Activated naive CD8-positive, alpha-beta T cell (primary cell): ENCODE measurements at regions not wholly inside any gene's neighbourhood (a gene's known extent, or its start where the extent isn't known, plus 50 kb on each side); places are given as distances from the start of the nearest gene placed in this dataset.

Experiments used
- H3K27ac Mint-ChIP-seq: one replicate; pipeline ENCODE4 v1.8.0; 2021; ENCODE audit warnings: mixed read lengths
- H3K27me3 Mint-ChIP-seq: one replicate; pipeline ENCODE4 v1.8.0; 2021; ENCODE audit warnings: mixed read lengths
- H3K36me3 Mint-ChIP-seq: one replicate; pipeline ENCODE4 v1.8.0; 2021; ENCODE audit warnings: mixed read lengths
- H3K4me1 Mint-ChIP-seq: one replicate; pipeline ENCODE4 v1.8.0; 2021; ENCODE audit warnings: low read depth, mixed read lengths
- H3K4me3 Mint-ChIP-seq: one replicate; pipeline ENCODE4 v1.8.0; 2021; ENCODE audit warnings: mild to moderate bottlenecking, mixed read lengths
- H3K9me3 Mint-ChIP-seq: one replicate; pipeline ENCODE4 v1.8.0; 2021; ENCODE audit warnings: low read depth, mixed read lengths

DNA sequence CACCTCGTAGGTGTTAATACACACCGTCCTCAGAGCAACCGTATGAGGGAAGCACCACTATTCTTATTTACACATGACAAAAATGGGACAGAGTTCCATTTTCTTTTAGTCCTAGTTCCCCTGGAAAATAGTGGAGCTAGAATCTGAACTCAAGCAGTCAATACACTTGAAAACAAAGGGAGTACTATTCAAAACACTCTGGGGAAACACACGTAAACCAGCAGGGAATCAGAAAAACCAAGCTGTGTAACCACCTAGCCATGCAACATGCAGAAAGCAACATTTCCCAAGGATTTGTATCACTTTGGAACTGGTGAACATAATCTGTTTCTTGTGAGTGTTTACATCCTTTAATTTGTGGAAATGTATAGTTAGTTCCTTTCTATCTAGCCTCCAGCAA, 208.2 kb downstream of the UBE2E3 start:
- H3K27me3 Mint-ChIP-seq, result no peaks in the 10 kb centered on the region

DNA sequence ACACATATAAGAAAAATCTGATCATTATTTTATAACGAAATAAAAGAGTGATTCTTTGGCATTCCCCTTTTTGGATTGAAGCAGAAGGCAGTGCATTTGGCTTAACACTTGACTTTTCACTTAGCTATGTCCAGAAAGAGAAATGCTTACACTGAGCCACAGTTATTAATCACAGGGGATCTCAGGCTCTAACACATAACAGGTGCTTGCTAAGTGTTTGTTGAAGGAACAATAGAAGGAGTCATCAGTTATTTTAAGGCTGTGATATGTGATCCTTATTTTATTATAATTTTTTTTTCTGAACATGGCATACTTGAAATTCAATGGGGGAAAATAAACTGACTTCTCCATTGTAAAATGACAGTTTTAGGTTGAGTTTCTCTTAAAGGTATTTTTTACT, 209.5 kb downstream of the UBE2E3 start:
- Mint-ChIP-seq H3K27me3 (no peaks in the 10 kb centered on the region), H3K27ac (no peak overlapping the region), H3K9me3 (peaks cover 5% of the 10 kb centered on the region), H3K4me1 (peaks cover 32% of the 10 kb centered on the region), H3K36me3 (peaks cover 9% of the 10 kb centered on the region), H3K4me3 (no peak overlapping the region)

More for the DNA sequence above, 208.2 kb downstream of the UBE2E3 start:
- Mint-ChIP-seq H3K9me3 (peaks cover 5% of the 10 kb centered on the region), H3K27ac (no peak overlapping the region), H3K4me3 (no peak overlapping the region), H3K36me3 (peaks cover 5% of the 10 kb centered on the region), H3K4me1 (peaks cover 43% of the 10 kb centered on the region)

DNA sequence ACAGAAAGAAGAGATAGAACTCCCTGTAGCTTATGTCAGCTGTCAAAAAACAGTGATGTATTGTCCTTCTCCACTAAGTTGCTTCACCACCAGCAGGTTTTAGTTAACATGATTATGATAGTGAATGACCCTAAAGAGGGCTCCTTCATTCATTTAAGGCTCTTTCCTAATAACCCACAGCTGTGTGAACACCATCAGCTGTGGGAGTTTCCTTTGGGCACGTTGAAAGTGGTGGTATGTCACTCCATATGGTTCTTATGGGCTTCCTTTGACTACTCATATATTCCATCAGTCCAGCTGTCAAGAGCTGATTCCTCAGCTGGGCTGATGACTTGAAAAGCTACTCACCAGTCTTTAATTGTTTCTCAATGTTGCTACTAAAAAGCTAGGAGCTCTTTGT, 210.3 kb downstream of the UBE2E3 start:
- H3K9me3 Mint-ChIP-seq, result peaks cover 5% of the 10 kb centered on the region
- H3K36me3 Mint-ChIP-seq, result peaks cover 9% of the 10 kb centered on the region
- peak overlapping the region; percentile 17 for H3K4me3 Mint-ChIP-seq
- H3K27ac Mint-ChIP-seq, result peak overlapping the region; percentile 22
- H3K27me3 Mint-ChIP-seq, result no peaks in the 10 kb centered on the region
- H3K4me1 Mint-ChIP-seq, result peaks cover 37% of the 10 kb centered on the region

DNA sequence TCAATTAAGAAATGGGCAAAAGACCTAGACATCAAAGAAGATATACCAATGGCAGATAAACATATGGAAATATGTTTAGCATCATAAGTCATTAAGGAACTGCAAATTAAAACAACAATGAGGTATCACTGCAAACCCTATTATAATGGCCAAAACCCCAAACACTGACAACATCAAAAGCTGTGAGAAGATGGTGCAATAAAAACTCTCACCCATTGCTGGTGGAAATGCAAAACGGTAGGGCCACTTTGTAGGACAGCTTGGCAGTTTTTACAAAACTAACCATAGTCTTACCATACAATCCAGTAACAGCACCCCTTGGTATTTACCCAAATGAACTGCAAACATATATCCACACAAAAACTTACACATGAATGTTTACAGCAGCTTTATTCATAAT, 213.1 kb downstream of the UBE2E3 start:
- no peak overlapping the region for H3K27ac Mint-ChIP-seq
- H3K36me3 Mint-ChIP-seq, result peaks cover 12% of the 10 kb centered on the region
- peaks cover 57% of the 10 kb centered on the region for H3K4me1 Mint-ChIP-seq
- peaks cover 9% of the 10 kb centered on the region for H3K9me3 Mint-ChIP-seq
- no peak overlapping the region for H3K4me3 Mint-ChIP-seq
- H3K27me3 Mint-ChIP-seq, result no peaks in the 10 kb centered on the region

DNA sequence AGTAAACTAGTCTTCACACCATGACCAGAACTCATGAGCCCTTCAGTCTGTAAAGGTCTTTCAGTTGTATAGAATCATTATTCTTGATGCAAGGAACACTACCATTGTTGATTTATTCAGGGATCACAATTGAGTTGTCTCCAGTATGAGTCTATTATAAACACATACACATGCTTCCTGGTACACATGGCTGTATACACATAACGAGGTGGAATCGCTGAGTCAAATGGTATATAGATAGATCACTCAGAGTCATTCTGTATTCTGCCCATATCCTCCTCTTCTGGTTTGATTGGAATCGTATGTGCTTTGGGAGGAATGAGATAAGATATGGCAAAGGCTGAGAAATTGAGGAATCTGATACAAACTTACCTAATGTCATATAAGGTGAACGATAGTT, 216.0 kb downstream of the UBE2E3 start:
- H3K4me1 Mint-ChIP-seq, result peaks cover 54% of the 10 kb centered on the region
- peaks cover 18% of the 10 kb centered on the region for H3K9me3 Mint-ChIP-seq
- H3K27me3 Mint-ChIP-seq, result no peaks in the 10 kb centered on the region
- H3K4me3 Mint-ChIP-seq, result no peak overlapping the region
- peak overlapping the region; percentile 64 for H3K27ac Mint-ChIP-seq
- peaks cover 17% of the 10 kb centered on the region for H3K36me3 Mint-ChIP-seq

DNA sequence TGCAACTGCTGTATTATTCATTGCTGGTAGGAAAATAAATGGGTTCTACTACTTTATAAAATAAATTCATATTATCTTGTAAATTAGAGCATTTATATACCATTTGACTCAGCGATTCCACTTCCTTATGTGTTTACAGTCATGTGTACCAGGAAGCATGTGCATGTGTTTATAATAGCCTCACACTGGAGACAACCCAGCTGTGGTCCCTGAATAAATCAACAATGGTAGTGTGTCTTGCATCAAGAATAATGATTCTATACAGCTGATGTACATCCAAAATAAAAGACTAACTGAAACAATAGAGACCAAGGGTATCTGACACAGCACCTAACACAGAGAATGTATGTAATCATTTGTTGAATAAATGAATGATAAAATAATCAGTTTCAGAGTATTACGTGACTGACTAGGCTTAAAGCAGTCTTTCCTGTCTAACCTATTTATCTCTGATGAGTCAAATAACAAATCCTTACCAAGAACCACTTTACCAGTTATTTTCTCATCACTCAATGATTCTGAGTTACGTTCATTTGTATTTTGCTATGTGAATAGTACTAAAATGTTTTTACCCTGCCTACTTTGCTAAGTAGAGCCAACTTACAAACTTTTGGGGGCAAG, 216.8 kb downstream of the UBE2E3 start:
- peaks cover 20% of the 10 kb centered on the region for H3K36me3 Mint-ChIP-seq
- H3K27ac Mint-ChIP-seq, result peak overlapping the region; percentile 82
- peak overlapping the region; percentile 35 for H3K4me3 Mint-ChIP-seq
- H3K27me3 Mint-ChIP-seq, result no peaks in the 10 kb centered on the region
- H3K4me1 Mint-ChIP-seq, result peaks cover 53% of the 10 kb centered on the region
- H3K9me3 Mint-ChIP-seq, result peaks cover 18% of the 10 kb centered on the region

DNA sequence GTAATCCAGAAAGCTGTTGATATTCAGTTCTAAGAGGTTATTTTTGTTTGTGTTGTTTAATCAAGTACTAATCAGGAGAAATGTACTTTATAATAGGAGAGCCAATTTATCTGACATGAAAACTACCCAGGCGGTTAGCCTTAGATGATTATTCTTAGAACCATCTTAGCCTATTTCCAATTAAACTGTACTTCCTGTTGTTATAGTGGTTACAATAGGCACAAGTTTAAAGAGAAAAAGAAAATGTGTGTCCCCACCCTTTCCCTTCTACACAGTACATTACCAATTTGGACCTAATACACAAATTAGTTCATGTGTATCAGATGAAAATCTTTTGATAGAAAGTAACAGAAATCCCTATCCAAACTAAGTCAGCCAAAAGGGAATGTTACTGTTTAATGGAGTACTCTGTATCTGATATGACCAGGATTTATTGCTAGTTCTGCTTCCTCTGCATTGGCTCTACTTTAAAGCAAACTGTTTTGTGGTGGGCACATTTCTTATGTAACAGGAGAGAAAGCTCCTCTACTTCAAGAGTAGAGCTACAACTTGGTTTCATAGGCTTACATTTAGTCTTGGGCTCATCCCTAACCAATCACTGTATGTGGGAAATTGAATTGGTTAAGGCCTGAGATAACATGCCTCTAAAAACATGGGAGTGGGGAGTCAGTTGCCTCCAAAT, 217.9 kb downstream of the UBE2E3 start:
- Mint-ChIP-seq H3K4me3 (peak overlapping the region; percentile 24), H3K27me3 (no peaks in the 10 kb centered on the region), H3K4me1 (peaks cover 52% of the 10 kb centered on the region), H3K36me3 (peaks cover 21% of the 10 kb centered on the region), H3K9me3 (peaks cover 14% of the 10 kb centered on the region), H3K27ac (peak overlapping the region; percentile 82)

DNA sequence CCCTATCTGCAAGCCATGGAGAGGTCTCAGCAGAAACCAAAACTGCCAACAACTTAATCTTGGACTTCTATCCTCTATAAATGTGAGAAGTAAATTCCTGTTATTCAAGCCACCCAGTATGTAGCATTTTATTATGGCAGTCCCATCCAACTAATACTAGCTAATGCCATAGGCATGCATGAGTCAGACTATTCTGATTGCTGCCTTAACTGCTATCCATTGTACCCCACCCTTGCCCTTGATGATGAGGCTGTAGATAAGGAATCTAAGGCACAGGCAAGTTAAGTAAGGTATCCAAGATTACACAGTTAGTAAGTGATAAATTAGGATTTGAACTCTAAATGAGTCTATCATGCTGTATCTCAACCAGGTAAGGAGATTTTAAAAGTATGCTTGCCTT, 223.0 kb downstream of the UBE2E3 start:
- Mint-ChIP-seq H3K4me1 (peaks cover 23% of the 10 kb centered on the region), H3K36me3 (peaks cover 41% of the 10 kb centered on the region), H3K27me3 (no peaks in the 10 kb centered on the region), H3K27ac (no peak overlapping the region), H3K4me3 (no peak overlapping the region), H3K9me3 (peaks cover 34% of the 10 kb centered on the region)

DNA sequence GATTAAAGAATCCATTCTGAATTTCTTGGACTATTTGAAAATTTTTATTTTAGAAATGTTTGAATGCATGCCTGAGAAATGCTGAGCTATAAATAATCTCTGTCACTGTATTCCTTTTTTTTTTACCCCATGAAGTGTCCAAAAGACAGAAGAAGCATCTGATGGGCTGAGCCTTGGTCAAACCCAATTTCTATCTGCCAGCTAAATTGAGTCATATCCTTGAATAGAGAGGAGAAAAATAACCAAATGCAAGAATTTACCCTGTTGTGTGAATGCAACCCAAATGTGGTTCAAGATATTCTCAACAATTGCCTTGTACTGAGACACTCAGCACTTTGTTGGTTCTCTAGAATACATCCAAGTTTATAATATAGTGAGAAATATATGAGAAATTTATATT, 223.5 kb downstream of the UBE2E3 start:
- H3K4me1 Mint-ChIP-seq, result peaks cover 18% of the 10 kb centered on the region
- H3K36me3 Mint-ChIP-seq, result peaks cover 43% of the 10 kb centered on the region
- H3K27me3 Mint-ChIP-seq, result no peaks in the 10 kb centered on the region
- H3K9me3 Mint-ChIP-seq, result peaks cover 35% of the 10 kb centered on the region
- no peak overlapping the region for H3K27ac Mint-ChIP-seq
- H3K4me3 Mint-ChIP-seq, result no peak overlapping the region

DNA sequence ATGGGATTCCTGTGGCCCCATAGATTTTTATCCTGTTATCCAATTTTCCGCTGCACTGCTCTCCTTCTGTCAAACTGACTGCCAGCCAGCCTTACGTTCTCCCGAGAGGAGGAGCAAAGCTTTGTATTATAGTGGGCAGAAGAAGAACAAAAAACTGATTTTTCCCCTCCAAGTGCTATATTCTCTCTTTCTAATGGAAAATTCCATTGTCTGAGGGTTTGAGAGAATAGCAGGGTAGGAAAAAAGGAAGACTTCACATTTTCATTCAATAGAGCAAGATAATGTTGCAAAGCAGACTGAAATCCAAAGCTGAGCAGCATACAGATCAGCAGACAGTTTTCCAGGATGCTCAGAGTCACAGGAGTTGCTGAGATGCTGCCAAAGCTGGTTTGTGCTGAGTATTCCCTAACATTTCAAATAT, 238.0 kb downstream of the UBE2E3 start:
- Mint-ChIP-seq H3K27ac (no peak overlapping the region), H3K4me1 (peaks cover 20% of the 10 kb centered on the region), H3K36me3 (peaks cover 12% of the 10 kb centered on the region), H3K27me3 (no peaks in the 10 kb centered on the region), H3K9me3 (peaks cover 6% of the 10 kb centered on the region), H3K4me3 (no peak overlapping the region)

DNA sequence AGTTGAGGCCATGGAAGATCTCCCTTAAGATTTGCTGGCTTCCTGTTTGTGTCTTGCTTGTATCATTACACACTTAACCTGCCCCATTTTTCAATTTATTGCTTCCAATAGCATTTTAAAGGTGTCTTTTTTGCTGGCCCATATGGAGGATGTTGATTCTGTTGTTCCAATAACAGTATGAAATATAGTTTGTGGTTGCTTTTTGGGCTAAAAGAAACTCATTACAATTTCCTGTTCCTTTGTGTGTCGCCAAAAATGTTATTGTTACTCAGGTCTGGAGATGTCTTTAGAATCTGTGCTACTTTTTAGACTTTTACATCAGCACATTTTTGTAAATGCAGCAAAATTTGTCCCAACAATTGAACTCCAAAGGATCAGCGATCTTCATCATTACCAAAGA, 234.0 kb upstream of the ITGA4 start:
- Mint-ChIP-seq H3K27me3 (no peaks in the 10 kb centered on the region), H3K27ac (peak overlapping the region; percentile 94), H3K4me1 (peaks cover 45% of the 10 kb centered on the region), H3K4me3 (peak overlapping the region; percentile 58), H3K9me3 (peaks cover 10% of the 10 kb centered on the region), H3K36me3 (peaks cover 28% of the 10 kb centered on the region)

DNA sequence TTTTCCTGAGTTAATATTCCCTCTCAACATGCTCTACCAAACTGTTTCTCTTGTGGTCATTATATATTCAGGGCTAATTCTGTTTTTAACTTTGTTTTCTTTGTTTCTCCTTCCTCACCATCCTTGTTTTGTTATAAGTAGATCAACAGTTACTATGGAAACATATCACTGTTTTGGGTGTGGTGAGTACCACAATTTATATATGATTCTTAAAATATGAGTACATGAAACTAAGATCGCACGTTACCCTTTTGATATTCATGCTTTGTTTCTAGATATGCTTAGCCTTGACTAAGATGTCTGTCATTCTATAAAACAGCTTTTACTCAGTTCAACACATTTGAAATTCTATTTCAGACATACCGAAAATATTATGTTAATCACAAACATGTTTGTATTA, 232.3 kb upstream of the ITGA4 start:
- Mint-ChIP-seq H3K9me3 (peaks cover 10% of the 10 kb centered on the region), H3K36me3 (peaks cover 32% of the 10 kb centered on the region), H3K27ac (peak overlapping the region; percentile 94), H3K4me3 (peak overlapping the region; percentile 58), H3K27me3 (no peaks in the 10 kb centered on the region), H3K4me1 (peaks cover 43% of the 10 kb centered on the region)

DNA sequence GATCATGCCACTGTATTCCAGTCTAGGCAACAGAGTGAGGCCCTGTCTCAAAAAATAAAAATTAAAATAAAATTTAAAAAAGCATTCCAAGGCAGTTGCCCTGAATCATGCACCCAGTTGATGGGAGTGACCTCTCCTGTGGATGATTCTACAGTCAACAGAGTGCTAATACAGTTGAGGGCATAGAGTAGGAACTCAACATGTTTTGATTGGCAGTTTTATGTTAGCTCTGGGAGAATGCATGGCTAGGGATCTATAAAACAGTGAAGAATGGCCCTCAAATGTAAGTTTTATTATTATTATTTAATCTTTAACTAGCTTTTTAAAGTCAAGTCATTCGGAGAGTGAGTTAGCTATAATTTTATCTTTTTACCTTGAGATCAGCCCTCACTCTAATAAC, 228.5 kb upstream of the ITGA4 start:
- Mint-ChIP-seq H3K27ac (no peak overlapping the region), H3K4me3 (no peak overlapping the region), H3K27me3 (no peaks in the 10 kb centered on the region), H3K36me3 (peaks cover 31% of the 10 kb centered on the region), H3K9me3 (peaks cover 6% of the 10 kb centered on the region), H3K4me1 (peaks cover 24% of the 10 kb centered on the region)

DNA sequence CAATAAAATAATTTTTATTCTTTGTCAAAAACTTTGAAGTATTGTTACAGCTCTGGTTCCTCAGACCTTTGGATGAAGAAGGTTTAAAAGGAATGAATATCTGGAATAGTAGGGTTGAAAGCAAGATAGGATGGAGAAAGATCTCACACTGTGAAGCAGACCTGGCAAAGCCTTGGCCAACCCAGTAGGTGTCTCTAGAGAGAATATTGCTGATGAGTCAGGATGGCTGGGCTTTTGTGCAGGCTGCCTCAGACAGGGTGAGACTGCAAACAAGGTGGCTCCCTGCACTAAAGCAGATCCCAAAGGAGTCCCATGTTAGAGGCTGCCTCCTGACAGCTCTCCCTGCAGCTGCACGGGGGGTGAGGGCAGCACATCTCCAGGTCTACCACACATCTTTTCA, 226.0 kb upstream of the ITGA4 start:
- Mint-ChIP-seq H3K4me1 (peaks cover 12% of the 10 kb centered on the region), H3K27me3 (no peaks in the 10 kb centered on the region), H3K27ac (no peak overlapping the region), H3K4me3 (no peak overlapping the region), H3K9me3 (peaks cover 6% of the 10 kb centered on the region), H3K36me3 (peaks cover 34% of the 10 kb centered on the region)

DNA sequence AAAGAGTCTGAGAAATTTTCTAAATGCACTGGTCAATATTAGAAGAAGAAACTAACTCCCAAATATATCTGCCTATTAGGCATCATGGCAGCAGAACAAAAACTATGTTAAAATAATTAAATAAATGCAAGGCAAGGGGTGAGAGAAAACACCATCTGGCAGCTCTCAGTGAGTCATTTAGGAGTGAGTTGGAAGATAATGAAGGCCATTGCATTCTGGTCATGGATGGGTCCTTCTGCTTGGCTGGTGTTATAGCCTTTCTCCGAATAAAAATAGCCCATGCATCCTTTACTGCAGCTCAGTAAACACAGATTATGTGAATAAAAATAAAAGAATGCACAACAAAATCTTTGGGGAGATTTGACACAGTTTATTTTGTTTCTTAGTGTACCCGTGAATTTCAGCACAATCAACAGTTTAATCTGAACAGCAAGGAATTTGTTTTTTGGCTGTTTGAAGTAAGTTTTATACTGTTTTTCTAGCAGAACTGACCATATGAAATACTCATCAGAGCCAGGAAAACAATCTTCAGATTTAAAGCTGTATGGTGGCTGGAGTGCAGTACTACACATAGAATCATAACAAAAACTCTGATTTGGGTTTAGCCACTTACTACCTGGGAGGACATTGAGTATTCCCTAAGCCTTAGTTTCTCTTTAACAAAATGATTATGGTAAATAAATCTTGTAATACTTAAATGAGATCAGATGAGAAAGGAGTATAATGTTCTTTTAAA, 225.1 kb upstream of the ITGA4 start:
- H3K4me3 Mint-ChIP-seq, result no peak overlapping the region
- H3K36me3 Mint-ChIP-seq, result peaks cover 27% of the 10 kb centered on the region
- no peak overlapping the region for H3K27ac Mint-ChIP-seq
- no peaks in the 10 kb centered on the region for H3K27me3 Mint-ChIP-seq
- peaks cover 9% of the 10 kb centered on the region for H3K4me1 Mint-ChIP-seq
- H3K9me3 Mint-ChIP-seq, result peaks cover 6% of the 10 kb centered on the region
